GM12878 (cell line): ENCODE measurements at regions not wholly inside any gene's neighbourhood (a gene's known extent, or its start where the extent isn't known, plus 50 kb on each side); places are given as distances from the start of the nearest gene placed in this dataset.

Source experiments
- ATAC-seq: fragments of 200-7000 bp; cut with Tn5 transposase; 3 replicates; pipeline ENCODE4 v1.9.1; 2020; ENCODE audit warnings: mild to moderate bottlenecking, moderate library complexity
- BruUV-seq: library from RNA; stranded (reverse); fragments of 400-500 nt; replicated peaks from 2 replicates; lab custom pipeline; 2021; lab: Mats Ljungman, UMichigan
- CTCF ChIA-PET: fragments of 300-600 bp; sonication (Branson Sonifier 250); formaldehyde crosslinking; extraction: SDS; loops from one replicate; lab custom pipeline; 2021; ENCODE audit warnings: inconsistent platforms; lab: Yijun Ruan, JAX
- POLR2A ChIA-PET: fragments of 350-600 bp; formaldehyde crosslinking; extraction: SDS; loops from one replicate; lab custom pipeline; 2021; ENCODE audit warnings: inconsistent platforms; lab: Charles Lee
- RAD21 ChIA-PET: fragments of 300-600 bp; sonication (Branson Sonifier 250); formaldehyde crosslinking; loops from one replicate; lab custom pipeline; 2023; ENCODE audit warnings: antibody characterized with exemption; ENCODE audit not compliant: unreplicated experiment; lab: Charles Lee
- SMC1A ChIA-PET: fragments of 300-600 bp; sonication (Branson Sonifier 250); formaldehyde crosslinking; loops from one replicate; lab custom pipeline; 2023; ENCODE audit not compliant: unreplicated experiment, uncharacterized antibody; lab: Charles Lee
- DNase-seq: peaks from one replicate; pipeline ENCODE4 v3.0.0-alpha.2; 2011; ENCODE audit warnings: low read depth, low spot score
- FAIRE-seq: peaks from 3 replicates; lab custom pipeline; 2011; peaks lifted over from hg19 to GRCh38; lab: Jason Lieb, UNC
- H2AFZ ChIP-seq: 2 replicates; pipeline ENCODE4 v1.6.0; 2011; ENCODE audit warnings: low read depth, low read length, control low read depth; ENCODE audit not compliant: control insufficient read depth
- H3K27ac ChIP-seq: 2 replicates; pipeline ENCODE4 v1.5.1; 2011; ENCODE audit warnings: control low read depth; ENCODE audit not compliant: control insufficient read depth, insufficient read depth
- H3K27me3 ChIP-seq, 2 experiments: replicated peaks in 1 of 2; 2 replicates each; pipeline versions ENCODE4 v1.6.0 to v1.6.1; 2011; ENCODE audit warnings: low read length in 1 of 2; ENCODE audit not compliant: control insufficient read depth in 2 of 2, insufficient read depth in 2 of 2
- H3K36me3 ChIP-seq, 2 experiments: 2 replicates each; pipeline ENCODE4 v1.5.1; 2011; ENCODE audit warnings: low read length in 1 of 2; ENCODE audit not compliant: control insufficient read depth in 2 of 2, insufficient read depth in 2 of 2
- H3K4me1 ChIP-seq: 2 replicates; pipeline ENCODE4 v1.6.1; 2011; ENCODE audit warnings: mild to moderate bottlenecking, low read length, moderate library complexity, mixed read lengths; ENCODE audit not compliant: control insufficient read depth, insufficient read depth
- H3K4me2 ChIP-seq: 2 replicates; pipeline ENCODE4 v1.6.0; 2011; ENCODE audit warnings: control low read depth; ENCODE audit not compliant: control insufficient read depth, insufficient read depth
- H3K4me3 ChIP-seq: fragments of 200-600 bp; sonication (generic); 2 replicates; pipeline ENCODE4 v1.5.1; 2016
- H3K79me2 ChIP-seq: 2 replicates; pipeline ENCODE4 v1.6.0; 2011; ENCODE audit warnings: low read length; ENCODE audit not compliant: control insufficient read depth, insufficient read depth
- H3K9ac ChIP-seq: 2 replicates; pipeline ENCODE4 v1.8.0; 2011; ENCODE audit warnings: low read length, control low read depth, mixed read lengths; ENCODE audit not compliant: control insufficient read depth, insufficient read depth
- H3K9me3 ChIP-seq: replicated peaks from 3 replicates; pipeline ENCODE4 v1.5.1; 2011; ENCODE audit warnings: mild to moderate bottlenecking, low read length; ENCODE audit not compliant: control insufficient read depth, insufficient read depth
- H4K20me1 ChIP-seq: 2 replicates; pipeline ENCODE4 v1.6.0; 2011; ENCODE audit not compliant: control insufficient read depth, insufficient read depth
- ASH2L ChIP-seq: fragments of 300-600, 200-600 bp; sonication (generic); IDR thresholded peaks from 2 replicates; pipeline ENCODE4 v1.6.1; 2017; ENCODE audit warnings: low read depth, mild to moderate bottlenecking, borderline replicate concordance
- BHLHE40 ChIP-seq, 2 experiments: fragments of 450-650 bp in 1 of 2; IDR thresholded peaks; 2 replicates each; pipeline ENCODE4 v1.6.1; 2011 to 2017; ENCODE audit warnings: low read depth in 2 of 2, borderline replicate concordance in 1 of 2, improper control_type of control experiment in 1 of 2, low read length in 1 of 2, mild to moderate bottlenecking in 1 of 2
- CHD4 ChIP-seq: fragments of 200-600 bp; sonication (generic); IDR thresholded peaks from 2 replicates; pipeline ENCODE4 v1.6.1; 2016; ENCODE audit warnings: mild to moderate bottlenecking
- IRF3 ChIP-seq: fragments of 450-650 bp; IDR thresholded peaks from 2 replicates; pipeline ENCODE4 v1.6.1; 2014; ENCODE audit warnings: mild to moderate bottlenecking
- PAX8 ChIP-seq: fragments of 450-650 bp; IDR thresholded peaks from 2 replicates; pipeline ENCODE4 v1.6.1; 2017; ENCODE audit warnings: mild to moderate bottlenecking, moderate library complexity
- POLR2AphosphoS2 ChIP-seq: IDR thresholded peaks from 2 replicates; pipeline ENCODE4 v1.6.1; 2011; ENCODE audit warnings: low read depth, mild to moderate bottlenecking, low read length, improper control_type of control experiment, moderate library complexity
- PRDM15 ChIP-seq: fragments of 450-650 bp; formaldehyde crosslinking; IDR thresholded peaks from 2 replicates; pipeline ENCODE4 v1.4.0; 2020; ENCODE audit warnings: mild to moderate bottlenecking, moderate library complexity
- RBBP5 ChIP-seq: fragments of 200-600 bp; sonication (generic); conservative IDR thresholded peaks from 2 replicates; pipeline ENCODE4 v1.6.1; 2016
- USF1 ChIP-seq: IDR thresholded peaks from 2 replicates; pipeline ENCODE4 v1.6.1; 2011; ENCODE audit warnings: borderline replicate concordance, low read depth, mild to moderate bottlenecking, moderate library complexity, mixed read lengths, low read length; ENCODE audit not compliant: insufficient read depth; ENCODE audit errors: extremely low read length
- ZNF274 ChIP-seq: IDR thresholded peaks from one replicate; pipeline ENCODE4 v1.8.0; 2011; ENCODE audit not compliant: insufficient read length, insufficient read depth
- WGBS: methylation state at CpG from one replicate; pipeline ENCODE4 v1.1.6; 2016; ENCODE audit warnings: low lambda C conversion rate; ENCODE audit not compliant: insufficient replicate concordance, insufficient coverage; ENCODE audit errors: missing lambda C conversion rate; 5-methylcytosine and 5-hydroxymethylcytosine counted together
- in situ Hi-C: fragments of 300-500 bp; cut with MboI; formaldehyde crosslinking; loops from 9 replicates; pipeline ENCODE4 v1.14.3; 2018; ENCODE audit warnings: mixed read lengths
- intact Hi-C: fragments of 100-400 bp; cut with micrococcal nuclease; formaldehyde crosslinking; loops from one replicate; pipeline ENCODE4 v1.14.2; 2022; ENCODE audit not compliant: unreplicated experiment

- Histone ChIP-seq H3K4me3 (no peak overlapping the region), H3K9ac (no peak overlapping the region), H3K36me3 (no peaks in the 10 kb centered on the region), H3K9me3 (no peaks in the 10 kb centered on the region), H3K4me2 (no peak overlapping the region), H4K20me1 (no peaks in the 10 kb centered on the region), H3K27ac (no peak overlapping the region), H3K27me3 (no peaks in the 10 kb centered on the region), H3K4me1 (no peaks in the 10 kb centered on the region), H3K79me2 (no peaks in the 10 kb centered on the region), H2AFZ (no peak overlapping the region)
- FAIRE-seq (no peak), ATAC-seq (no peak), DNase-seq (no peak)
- in situ Hi-C loops (no loop called here), intact Hi-C loops (no loop called here)
- TF ChIP-seq USF1 (no peak), POLR2AphosphoS2 (no peak), IRF3 (no peak), ASH2L (no peak), RBBP5 (no peak), ZNF274 (no peak), CHD4 (no peak), BHLHE40 (IDR thresholded peaks at IDR 0.05; ENCODE audit: borderline replicate concordance in 1 of 2, low read depth in 2 of 2, low read length in 1 of 2) (no peak), PAX8 (no peak), PRDM15 (CRISPR knock-in tag) (no peak)
- ChIA-PET CTCF (no interaction called here), RAD21 (no interaction called here), SMC1A (no interaction called here), POLR2A (no interaction called here)
- BruUV-seq: no TSS peak
- WGBS: 45% methylated on average over 16 of the region's 16 CpGs
These were observed 145.1 kb upstream of the PCBD1 start for GRCh38 chr10:71033396-71033980.
